GM18873 (cell line): ENCODE measurements at regions not wholly inside any gene's neighbourhood (a gene's known extent, or its start where the extent isn't known, plus 50 kb on each side); places are given as distances from the start of the nearest gene placed in this dataset.
"Not testable (repeated sequence)": the region's sequence is repeated elsewhere in the genome, so short reads cannot be mapped to it uniquely, and the experiment has no call there.

Experiments
- ATAC-seq: cut with Tn5 transposase; IDR thresholded peaks from one replicate; pipeline ENCODE4 v1.9.1; 2021; ENCODE audit warnings: mild to moderate bottlenecking, moderate library complexity, moderate number of reproducible peaks; ENCODE audit not compliant: unreplicated experiment, low FRiP score

DNA sequence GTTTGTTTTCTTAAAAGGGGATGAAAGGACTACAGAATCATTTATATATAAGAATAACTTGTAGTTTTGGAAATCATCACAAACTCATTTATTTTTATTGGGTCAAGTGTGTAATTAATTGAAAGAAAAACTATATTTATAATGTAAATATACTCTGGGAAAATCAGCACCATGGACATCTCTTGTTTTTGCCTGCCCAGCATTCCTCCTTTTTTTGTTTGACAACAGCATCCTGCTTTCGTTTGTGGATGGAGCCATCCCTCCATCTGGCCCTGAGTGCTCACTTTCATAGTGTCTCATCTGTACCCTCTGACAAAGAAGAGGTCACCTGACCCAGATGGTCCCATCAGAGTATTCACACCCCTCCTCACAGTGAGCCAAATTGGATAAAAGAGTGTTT lies 308.2 kb upstream of the HTR1E start:
- no peak for ATAC-seq

DNA sequence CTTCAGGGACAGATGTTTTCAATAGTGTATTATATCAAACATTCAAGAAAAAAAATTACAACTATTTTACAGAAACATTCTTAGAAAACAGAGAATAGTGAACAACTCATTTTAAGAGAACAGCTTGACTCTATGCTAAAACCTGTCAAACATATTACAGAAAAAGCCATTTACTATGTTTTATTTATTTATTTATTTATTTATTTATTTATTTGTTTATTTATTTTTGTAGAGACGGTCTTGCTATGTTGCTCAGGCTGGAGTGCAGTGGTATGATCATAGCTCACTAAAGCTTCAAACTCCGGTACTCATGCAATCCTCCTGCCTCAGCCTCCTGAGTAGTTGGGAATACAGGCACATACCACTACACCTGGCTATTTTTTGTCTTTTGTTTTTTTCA lies 317.9 kb upstream of the HTR1E start:
- no peak for ATAC-seq

DNA sequence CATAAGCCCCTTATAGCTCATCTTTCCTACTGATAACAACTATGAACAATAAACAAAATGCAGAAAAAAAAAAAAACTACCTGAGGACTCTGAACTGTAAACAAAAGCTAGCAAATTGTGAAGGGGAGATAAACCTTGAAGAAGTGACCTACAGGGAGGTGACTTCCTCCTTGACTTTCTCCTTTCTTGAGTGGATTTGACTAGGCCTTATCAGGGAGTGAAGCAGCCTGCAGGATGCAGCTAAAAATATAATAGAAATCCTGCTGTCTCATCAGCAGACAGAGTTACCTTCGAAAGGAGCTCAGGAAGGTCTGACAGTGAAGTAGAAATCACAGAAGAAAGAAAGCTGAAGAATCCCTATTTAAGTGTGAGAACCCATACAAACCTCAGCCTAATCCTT lies 322.0 kb upstream of the HTR1E start:
- ATAC-seq = no peak

DNA sequence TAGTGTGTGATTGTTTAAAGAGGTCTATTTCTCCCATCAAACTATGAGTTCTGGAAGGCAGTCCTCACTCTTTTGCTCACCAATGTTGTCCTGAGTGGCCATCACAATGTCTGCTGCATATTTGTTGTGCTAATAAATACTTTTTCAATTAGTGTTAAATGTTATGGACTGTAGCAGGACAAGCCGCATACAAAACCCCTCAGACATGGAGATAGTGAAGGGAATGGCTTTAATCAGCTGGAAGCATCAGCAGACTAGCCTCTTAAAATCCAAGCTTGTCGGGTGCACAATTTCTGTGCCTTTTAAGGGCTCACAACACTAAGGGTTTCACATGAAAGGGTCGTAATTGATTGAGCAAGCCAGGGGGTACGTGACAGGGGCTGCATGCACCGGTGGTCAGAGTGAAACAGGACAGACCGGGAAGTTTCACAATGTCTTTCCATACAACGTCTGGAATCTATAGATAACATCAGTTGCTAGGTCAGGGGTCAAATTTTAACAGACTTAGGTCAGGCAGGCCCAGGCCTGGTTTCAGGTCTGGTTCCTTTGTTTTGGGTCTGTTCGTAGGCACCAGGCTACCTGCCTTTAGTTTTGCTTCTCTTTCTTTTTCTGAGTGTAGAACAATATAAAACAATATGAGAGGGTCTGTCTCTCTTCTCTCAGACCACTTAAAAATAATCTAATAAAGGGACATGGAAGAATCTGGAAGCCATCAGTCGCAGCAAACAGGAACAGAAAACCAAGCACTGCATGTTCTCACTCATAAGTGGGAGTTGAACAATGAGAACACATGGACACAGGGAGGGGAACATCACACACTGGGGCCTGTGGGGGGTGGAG lies 327.6 kb upstream of the HTR1E start:
- ATAC-seq = no peak

DNA sequence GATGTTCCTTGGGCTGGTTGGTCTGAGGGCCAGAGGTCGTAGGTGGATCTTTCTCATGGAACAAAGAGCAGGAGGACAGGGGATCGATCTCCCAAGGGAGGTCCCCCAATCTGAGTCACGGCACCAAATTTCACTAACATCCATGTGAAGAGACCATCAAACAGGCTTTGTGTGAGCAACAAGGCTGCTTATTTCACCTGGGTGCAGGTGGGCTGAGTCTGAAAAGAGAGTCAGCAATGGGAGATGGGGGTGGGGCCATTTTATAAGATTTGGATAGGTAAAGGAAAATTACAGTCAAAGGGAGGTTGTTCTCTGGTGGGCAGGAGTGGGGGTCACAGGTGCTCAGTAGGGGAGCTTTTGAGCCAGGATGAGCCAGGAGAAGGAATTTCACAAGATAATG lies 334.0 kb upstream of the HTR1E start:
- not testable (repeated sequence) for ATAC-seq

DNA sequence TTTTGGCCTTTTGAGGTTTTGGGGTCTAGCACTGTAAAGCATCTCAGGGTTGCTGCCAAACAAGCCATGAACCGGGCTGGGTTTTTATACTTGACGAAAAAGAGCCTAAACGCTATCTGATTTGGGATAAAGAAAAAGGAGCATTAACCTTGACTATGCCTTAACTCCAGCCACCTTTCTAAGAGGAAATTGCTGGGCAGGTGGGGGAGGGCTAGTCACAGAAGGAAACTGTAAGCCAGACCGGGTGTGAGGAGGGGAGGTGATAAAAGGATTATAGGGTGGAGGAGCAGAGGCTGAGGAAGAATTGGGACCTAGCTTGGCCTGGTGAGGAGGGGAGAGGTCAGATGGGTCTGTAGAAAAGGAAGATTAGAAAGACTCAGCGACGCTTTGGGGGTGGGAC lies 335.2 kb upstream of the HTR1E start:
- not testable (repeated sequence) for ATAC-seq

DNA sequence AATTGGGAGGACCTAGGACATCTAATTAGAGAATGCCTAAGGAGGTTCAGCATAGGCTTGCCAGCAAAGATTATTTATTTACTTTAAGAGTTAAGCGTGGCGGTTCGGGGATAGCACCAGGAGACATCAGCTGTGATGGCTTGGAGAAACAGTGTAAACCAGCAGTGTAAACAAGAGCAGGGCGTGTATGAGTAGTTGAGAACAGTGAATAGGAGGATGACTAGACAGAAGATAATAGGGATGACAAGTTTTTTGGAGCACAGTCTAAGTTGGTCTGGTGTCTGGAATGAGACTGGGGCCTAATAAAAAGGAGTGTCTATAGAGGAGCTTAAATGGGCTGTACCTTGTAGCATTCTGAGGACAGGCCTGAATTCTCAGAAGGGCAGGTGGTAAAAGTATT lies 338.4 kb upstream of the HTR1E start:
- ATAC-seq = not testable (repeated sequence)

DNA sequence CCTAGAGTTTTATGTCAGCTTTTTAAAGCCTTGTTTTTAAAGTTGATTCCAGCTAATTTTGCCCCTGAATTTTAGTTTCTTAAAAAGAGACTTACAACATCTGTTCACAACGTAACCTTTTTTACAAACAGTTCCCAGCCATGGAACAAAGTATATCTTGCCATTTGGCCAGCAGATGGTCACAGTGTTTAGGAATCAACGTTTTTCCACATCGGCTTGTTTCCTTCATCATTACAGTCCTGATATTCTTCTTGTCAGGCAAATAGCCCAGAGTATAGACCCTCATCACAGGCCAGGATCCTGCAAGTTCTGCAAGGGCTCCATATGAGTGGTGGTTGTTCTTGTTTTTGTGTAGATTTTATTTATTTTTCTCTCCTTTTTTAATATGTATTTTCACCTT lies 341.7 kb upstream of the HTR1E start:
- ATAC-seq = no peak

DNA sequence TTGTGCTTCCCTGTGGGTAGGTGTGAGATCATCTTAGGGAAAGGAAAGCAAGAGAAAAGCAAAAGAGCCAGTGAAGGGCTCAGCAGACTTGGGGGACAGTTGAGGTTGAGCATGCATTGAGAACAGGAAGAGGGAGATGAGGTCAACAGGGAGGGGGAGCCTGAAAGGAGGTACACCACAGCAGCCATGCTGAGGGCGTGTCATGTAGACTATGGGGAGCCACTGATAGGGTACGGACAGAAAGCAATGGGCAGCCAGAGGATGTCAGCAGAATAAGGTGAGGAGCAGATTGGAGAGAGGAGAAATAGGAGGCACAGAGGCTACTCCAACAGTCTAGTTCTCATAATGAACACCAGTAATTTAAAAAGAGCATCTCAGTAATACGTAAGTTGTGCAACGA lies 351.1 kb upstream of the HTR1E start:
- ATAC-seq = no peak

DNA sequence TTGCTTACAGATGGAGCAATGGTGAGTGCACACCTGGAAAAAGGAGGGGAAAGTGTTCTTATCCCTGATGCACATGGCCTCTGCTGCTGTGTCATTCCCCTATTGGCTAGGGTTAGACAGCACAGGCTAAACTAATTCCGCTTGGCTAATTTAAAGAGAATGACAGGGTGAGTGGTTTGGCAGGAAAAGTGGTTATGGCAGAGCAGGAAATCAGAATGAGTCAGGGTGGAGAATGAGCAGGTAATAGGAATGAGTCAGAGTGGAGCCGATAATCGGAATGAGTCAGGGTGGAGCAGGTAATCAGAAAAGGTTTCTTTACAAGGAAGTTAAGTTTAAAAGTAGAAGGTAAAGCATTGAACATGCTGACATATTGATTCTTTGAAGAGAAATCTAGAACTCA lies 355.5 kb upstream of the HTR1E start:
- ATAC-seq = no peak

DNA sequence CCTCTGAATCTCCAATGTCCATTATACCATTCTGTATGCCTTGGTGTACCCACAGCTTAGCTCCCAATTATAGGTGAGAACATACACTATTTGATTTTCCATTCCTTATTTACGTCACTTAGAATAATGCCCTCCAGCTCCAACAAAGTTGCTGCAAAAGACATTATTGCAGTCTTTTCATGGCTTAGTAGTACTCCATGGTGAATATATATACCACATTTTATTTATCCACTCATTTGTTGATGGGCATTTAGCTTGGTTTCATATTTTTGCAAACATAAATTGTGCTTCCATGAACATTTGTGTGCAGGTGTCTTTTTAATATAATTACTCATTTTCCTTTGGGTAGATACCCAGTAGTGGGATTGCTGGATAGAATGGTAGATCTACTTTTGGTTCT lies 374.1 kb upstream of the HTR1E start:
- ATAC-seq = no peak

DNA sequence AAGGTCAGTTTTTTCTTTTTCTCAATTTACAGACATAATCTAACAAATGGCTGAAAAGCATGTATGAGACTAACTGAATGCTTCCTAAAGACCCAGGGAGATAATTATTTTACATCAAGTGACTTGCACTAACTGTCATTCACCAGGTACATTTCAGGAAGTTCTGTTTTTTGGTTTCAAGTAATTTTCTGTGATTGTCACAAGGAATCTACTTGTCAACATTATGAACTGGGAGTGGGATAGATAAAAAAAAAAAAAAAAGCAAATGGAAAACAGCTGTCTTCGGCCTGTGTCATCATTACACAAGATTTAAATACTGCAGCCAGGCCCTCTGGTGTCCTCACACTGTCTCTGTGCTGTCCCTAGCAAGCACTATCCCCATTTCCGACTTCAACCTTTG lies 379.0 kb upstream of the HTR1E start:
- ATAC-seq = no peak

DNA sequence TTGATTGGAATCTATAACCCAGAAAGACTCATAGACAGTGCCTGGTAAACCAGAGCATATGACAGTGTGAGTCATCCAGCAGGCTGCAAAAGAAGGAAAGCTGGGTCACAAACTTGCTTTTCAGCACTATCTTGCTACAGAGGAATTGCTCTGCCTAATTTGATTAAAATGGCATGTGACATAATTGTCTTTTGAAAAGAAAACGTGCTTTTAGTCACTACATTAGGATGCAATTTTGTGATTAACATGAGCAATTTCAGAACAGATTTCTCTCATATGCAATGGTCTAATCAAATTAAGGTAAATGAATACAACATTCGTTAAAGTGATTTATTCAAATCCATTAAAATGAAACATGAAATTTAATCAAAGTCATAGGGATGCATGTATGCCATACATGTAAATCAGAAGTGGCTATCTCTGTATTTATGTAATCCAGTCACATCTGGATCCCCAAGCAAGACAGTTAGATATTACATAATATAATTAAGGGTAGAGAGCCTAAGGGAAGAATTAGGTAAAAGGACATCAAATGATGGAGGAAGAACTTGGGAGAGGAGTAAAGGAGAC lies 400.0 kb upstream of the HTR1E start:
- ATAC-seq = no peak

DNA sequence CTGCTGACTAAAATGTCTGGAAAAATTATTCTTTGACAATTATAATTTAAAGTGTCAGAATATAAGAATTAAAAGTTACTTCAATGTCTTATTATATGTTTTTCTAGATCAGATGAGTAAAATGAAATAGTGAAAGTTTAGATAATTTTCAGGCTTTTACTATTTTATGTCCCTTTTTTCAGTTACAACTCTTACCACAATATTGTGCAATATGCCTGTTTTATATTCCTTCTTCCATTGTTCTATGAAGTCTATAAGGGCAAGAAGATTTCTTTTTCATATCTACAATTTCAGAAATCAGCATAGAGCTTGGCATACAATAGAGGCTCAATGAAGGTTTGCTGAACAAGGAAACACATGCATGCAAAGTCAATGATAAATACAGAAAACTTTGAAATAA lies 401.2 kb upstream of the HTR1E start:
- ATAC-seq = no peak

DNA sequence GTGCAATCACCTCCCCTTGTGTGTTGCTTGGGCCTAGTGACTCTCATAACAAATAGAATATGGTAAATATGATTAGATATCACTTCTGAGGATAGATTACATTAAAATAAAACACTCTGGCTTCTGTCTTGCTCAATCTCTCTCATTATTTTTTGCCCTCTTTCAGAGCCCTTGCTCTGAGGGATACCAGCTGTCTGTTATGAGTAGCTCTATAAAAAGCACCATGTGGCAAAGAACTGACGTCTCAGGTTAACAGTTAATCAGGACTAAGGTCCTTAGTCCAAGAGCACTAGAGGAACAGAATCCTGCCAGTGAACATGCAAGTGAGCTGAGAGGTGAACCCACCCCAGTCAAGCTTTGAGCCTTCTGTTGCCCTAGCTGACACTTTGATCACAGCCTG lies 402.2 kb upstream of the HTR1E start:
- no peak for ATAC-seq

DNA sequence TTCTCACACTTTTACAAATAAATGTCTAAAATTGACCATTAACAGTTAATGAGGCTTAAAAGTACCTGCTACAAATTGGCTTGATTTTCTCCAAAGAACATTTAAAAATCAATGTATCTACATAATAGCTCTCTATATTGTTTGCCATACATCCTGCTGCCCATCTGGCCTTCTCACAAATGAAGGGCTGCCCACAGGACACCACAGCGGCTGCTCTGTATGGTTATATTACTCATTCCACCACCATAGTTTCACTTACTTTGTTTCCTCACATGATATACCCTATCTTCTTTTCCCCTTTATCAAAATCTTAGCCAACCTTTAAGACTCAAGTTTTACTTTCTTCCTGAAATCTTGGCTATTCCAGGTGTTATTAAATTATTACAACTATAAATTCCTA lies 407.7 kb upstream of the HTR1E start:
- no peak for ATAC-seq

DNA sequence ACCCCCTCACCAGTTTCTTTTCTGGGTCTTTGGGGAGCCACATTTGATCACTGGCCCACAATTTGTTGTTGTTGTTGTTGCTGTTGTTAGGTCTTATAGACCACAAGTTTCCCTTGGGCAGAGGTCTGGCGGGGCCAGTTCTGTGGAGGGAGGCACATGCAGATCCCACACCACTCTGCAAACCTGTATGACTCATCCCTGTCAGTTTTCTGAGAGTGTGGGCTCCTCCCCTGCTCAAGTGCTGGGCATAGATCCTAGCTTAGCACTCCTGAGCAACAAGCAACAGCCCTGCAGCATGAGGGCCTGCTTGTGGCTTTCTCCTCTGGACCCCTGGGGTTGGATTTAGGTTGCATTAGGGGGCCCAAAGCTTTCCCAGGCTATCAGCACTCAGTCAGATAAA lies 411.1 kb upstream of the HTR1E start:
- ATAC-seq = no peak

DNA sequence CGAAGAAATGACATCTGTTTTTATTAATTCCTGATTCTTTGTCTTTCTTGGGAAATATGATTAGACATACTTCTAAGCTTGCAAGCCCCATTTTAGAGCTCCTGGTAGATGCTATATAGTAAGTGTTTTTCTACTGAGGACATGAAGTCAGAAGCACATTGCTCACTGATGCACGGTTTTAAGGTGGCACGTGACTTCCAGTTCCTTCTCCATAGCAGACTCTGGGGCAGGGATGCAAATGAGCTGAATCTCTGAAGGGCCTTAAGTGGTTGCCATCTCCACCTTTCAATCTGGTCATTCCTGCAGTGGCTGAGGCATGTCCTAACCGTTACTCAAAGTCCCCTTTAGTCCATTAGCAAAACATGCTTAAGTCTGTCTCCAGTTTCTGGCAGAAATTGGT lies 421.2 kb upstream of the HTR1E start:
- no peak for ATAC-seq

DNA sequence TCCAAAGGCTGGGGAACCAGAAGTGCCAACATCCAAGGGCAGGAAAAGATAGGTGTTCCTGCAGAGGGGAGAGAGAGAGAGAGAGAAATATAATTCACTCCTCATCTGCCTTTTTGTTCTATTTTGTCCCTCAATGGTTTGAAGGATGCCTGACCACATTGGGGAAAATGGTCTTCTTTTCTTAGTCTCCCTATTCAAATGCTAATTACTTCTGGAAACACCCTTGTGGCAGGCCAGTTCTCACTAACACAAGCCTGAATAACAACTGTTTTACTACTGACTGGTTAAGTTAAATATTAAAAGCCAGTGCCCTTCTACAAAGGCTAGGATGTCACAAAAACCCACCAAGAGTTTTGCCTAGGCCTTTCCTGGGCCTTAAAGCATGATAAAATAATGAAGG lies 425.4 kb upstream of the HTR1E start:
- ATAC-seq = no peak

DNA sequence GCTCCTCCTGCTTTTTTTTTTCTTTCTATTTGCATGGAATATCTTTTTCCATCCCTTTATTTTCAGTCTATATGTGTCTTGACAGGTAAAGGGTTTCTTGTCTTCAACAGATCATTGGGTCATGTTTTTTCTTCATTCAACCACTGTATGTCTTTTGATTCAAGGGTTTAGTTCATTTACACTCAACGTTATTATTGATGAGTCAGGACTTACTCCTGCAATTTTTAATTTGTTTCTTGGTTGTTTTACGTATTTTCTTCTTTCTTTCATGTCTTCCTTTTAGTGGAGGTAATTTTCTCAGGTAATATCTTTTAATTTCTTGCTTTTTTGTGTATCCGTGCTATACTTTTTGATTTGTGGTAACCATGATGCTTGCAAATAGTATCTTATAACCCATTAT lies 429.1 kb upstream of the HTR1E start:
- no peak for ATAC-seq

DNA sequence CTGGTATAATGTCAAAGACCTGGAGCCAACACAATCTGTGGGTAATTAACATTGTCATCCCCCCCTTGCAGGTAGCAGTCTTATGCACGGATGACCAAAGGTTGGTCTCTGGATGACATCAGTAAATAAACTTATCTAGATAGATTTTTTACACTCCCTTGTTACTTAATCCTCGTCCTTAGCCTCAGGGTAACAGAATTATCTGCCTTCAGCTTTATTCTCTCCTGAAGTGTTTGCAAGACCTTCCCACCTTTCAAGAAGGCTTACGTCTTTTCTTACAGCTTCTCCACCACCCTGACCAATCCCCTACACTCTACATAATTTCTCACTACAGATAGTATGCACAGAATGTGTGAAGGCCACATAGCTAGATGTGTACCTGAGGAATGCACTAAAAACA lies 434.8 kb upstream of the HTR1E start:
- no peak for ATAC-seq

DNA sequence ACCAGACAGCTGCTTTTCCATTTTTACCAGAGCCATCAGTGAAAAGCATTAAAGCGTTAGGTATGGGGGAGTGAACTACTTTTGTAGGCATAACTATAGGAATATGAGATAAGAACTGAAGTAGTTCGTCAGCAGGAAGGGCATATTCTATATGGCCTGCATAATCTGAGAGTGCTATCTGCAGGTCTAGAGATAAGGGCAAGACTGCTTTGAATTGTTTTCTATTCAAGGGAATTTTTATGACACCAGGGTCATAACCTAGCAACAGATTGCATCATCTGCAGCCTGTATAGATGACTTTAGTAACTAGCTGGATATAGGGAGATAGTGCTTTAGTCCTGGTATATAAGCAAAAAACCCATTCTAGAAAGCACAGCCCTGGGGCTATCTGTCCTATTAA lies 437.3 kb upstream of the HTR1E start:
- no peak for ATAC-seq
